HCT116 (cell line): ENCODE measurements at regions not wholly inside any gene's neighbourhood (a gene's known extent, or its start where the extent isn't known, plus 50 kb on each side); places are given as distances from the start of the nearest gene placed in this dataset.

Source experiments
- ATAC-seq: fragments of 200-7000 bp; cut with Tn5 transposase; 2 replicates; pipeline ENCODE4 v1.9.1; 2020; ENCODE audit warnings: mild to moderate bottlenecking, moderate library complexity
- BruUV-seq: library from RNA; stranded (reverse); fragments of 400-500 nt; replicated peaks from 2 replicates; lab custom pipeline; 2021; lab: Mats Ljungman, UMichigan
- CTCF ChIA-PET: fragments of 300-600 bp; sonication (Branson Sonifier 250); formaldehyde crosslinking; loops from one replicate; lab custom pipeline; 2021; ENCODE audit warnings: antibody characterized with exemption; lab: Charles Lee
- POLR2A ChIA-PET: fragments of 300-600, 350-600 bp; sonication (Branson Sonifier 250); formaldehyde crosslinking; loops from one replicate; lab custom pipeline; 2021; ENCODE audit warnings: antibody characterized with exemption; lab: Charles Lee
- RAD21 ChIA-PET, 2 experiments: fragments of 300-600 bp; sonication (Branson Sonifier 250); formaldehyde crosslinking; loops; one replicate each; lab custom pipeline; 2023; ENCODE audit warnings: low total read pairs in 2 of 2; ENCODE audit not compliant: uncharacterized antibody in 2 of 2, unreplicated experiment in 2 of 2, low non-redundant PET in 1 of 2; lab: Charles Lee
- DNase-seq: peaks from one replicate; pipeline ENCODE4 v3.0.0-alpha.2; 2010; ENCODE audit warnings: low read depth, low spot score
- H2AFZ ChIP-seq: fragments of 200-600 bp; shearing (Covaris generic), sonication (generic); 2 replicates; pipeline ENCODE4 v1.6.1; 2017; ENCODE audit warnings: low read depth, mixed run types, mixed read lengths, antibody characterized with exemption, low read length; ENCODE audit not compliant: poor library complexity, severe bottlenecking
- H3K27ac ChIP-seq: 2 replicates; pipeline ENCODE4 v1.5.1; 2012; ENCODE audit warnings: low read depth, low read length
- H3K27me3 ChIP-seq: fragments of 200-600 bp; sonication (generic); 2 replicates; pipeline ENCODE4 v1.6.1; 2016; ENCODE audit warnings: mixed run types, low read length, mixed read lengths; ENCODE audit not compliant: insufficient read depth
- H3K36me3 ChIP-seq, 2 experiments: fragments of 200-500 bp in 1 of 2; fragments of 200-600 bp in 1 of 2; sonication (Bioruptor generic) in 1 of 2; sonication (generic) in 1 of 2; 2 replicates each; pipeline versions ENCODE4 v1.5.1 to v1.6.1; 2014 to 2016; ENCODE audit warnings: low read length in 2 of 2, inconsistent platforms in 1 of 2, mixed read lengths in 1 of 2, mixed run types in 1 of 2; ENCODE audit not compliant: insufficient read depth in 2 of 2, control insufficient read depth in 1 of 2
- H3K4me1 ChIP-seq, 2 experiments: fragments of 200-600 bp in 1 of 2; sonication (generic) in 1 of 2; 2 replicates each; pipeline versions ENCODE4 v1.5.1 to v1.6.1; 2012 to 2017; ENCODE audit warnings: low read length in 2 of 2, inconsistent platforms in 1 of 2, mild to moderate bottlenecking in 1 of 2, mixed read lengths in 1 of 2, mixed run types in 1 of 2, moderate library complexity in 1 of 2; ENCODE audit not compliant: insufficient read depth in 2 of 2, control insufficient read depth in 1 of 2
- H3K4me2 ChIP-seq: fragments of 200-600 bp; sonication (generic); 2 replicates; pipeline ENCODE4 v1.6.1; 2017; ENCODE audit warnings: mixed run types, low read length, mixed read lengths
- H3K4me3 ChIP-seq, 2 experiments: fragments of 200-600 bp in 1 of 2; sonication (generic) in 1 of 2; replicated peaks in 1 of 2; 2 replicates each; pipeline ENCODE4 v1.5.1; 2011 to 2016; ENCODE audit warnings: low read length in 2 of 2, control low read depth in 1 of 2, low read depth in 1 of 2, mild to moderate bottlenecking in 1 of 2, mixed read lengths in 1 of 2, mixed run types in 1 of 2
- H3K79me2 ChIP-seq: fragments of 200-600 bp; sonication (generic); 2 replicates; pipeline ENCODE4 v1.6.1; 2017; ENCODE audit warnings: mild to moderate bottlenecking, mixed run types, low read length, moderate library complexity, mixed read lengths; ENCODE audit not compliant: insufficient read depth
- H3K9ac ChIP-seq: fragments of 200-600 bp; sonication (generic); 2 replicates; pipeline ENCODE4 v1.6.1; 2016; ENCODE audit warnings: low read length, mixed read lengths
- H3K9me2 ChIP-seq: fragments of 200-600 bp; sonication (generic), shearing (Covaris generic); 2 replicates; pipeline ENCODE4 v1.6.1; 2017; ENCODE audit warnings: mixed run types, mild to moderate bottlenecking, moderate library complexity; ENCODE audit not compliant: insufficient read depth
- H3K9me3 ChIP-seq, 2 experiments: fragments of 200-500 bp in 1 of 2; fragments of 200-600 bp in 1 of 2; sonication (Bioruptor generic) in 1 of 2; sonication (generic) in 1 of 2; 2 replicates each; pipeline ENCODE4 v1.6.1; 2014 to 2017; ENCODE audit warnings: low read length in 2 of 2, mixed read lengths in 2 of 2, inconsistent platforms in 1 of 2, low read depth in 1 of 2, mild to moderate bottlenecking in 1 of 2, mixed run types in 1 of 2, moderate library complexity in 1 of 2; ENCODE audit not compliant: control insufficient read depth in 1 of 2, insufficient read depth in 1 of 2
- H4K20me1 ChIP-seq: fragments of 200-600 bp; sonication (generic), shearing (Covaris generic); 2 replicates; pipeline ENCODE4 v1.6.1; 2017; ENCODE audit warnings: mixed run types, mild to moderate bottlenecking, moderate library complexity; ENCODE audit not compliant: insufficient read depth
- EZH2 ChIP-seq: fragments of 200-600 bp; sonication (generic); IDR thresholded peaks from 2 replicates; pipeline ENCODE4 v1.6.1; 2017; ENCODE audit warnings: antibody characterized with exemption, mixed run types
- EZH2phosphoT487 ChIP-seq: fragments of 200-600 bp; IDR thresholded peaks from 2 replicates; pipeline ENCODE4 v1.6.1; 2018; ENCODE audit warnings: antibody characterized with exemption, borderline replicate concordance
- POLR2AphosphoS5 ChIP-seq: IDR thresholded peaks from 2 replicates; pipeline ENCODE4 v1.6.1; 2011; ENCODE audit warnings: mild to moderate bottlenecking, low read depth, low read length, moderate library complexity
- RAD21 ChIP-seq: IDR thresholded peaks from 2 replicates; pipeline ENCODE4 v1.6.1; 2012; ENCODE audit warnings: low read depth, mild to moderate bottlenecking
- SP1 ChIP-seq: IDR thresholded peaks from 2 replicates; pipeline ENCODE4 v1.6.1; 2012; ENCODE audit warnings: low read depth
- YY1 ChIP-seq: IDR thresholded peaks from 2 replicates; pipeline ENCODE4 v1.6.1; 2011; ENCODE audit warnings: low read length, low read depth, moderate library complexity, mild to moderate bottlenecking; ENCODE audit not compliant: insufficient replicate concordance; ENCODE audit errors: extremely low read depth
- intact Hi-C: fragments of 100-400 bp; cut with micrococcal nuclease; formaldehyde crosslinking; loops from 2 replicates; pipeline ENCODE4 v1.10.0; 2022
- TF ChIP-seq, protein P1 (sequence below): IDR thresholded peaks from 2 replicates; pipeline ENCODE4 v1.6.1; 2012
- TF ChIP-seq, protein P2 (sequence below), 3 experiments: fragments of 200-600 bp in 1 of 3; sonication (generic) in 1 of 3; IDR thresholded peaks in 2 of 3; conservative IDR thresholded peaks in 1 of 3; 2 replicates each; pipeline ENCODE4 v1.5.1; 2012 to 2017; ENCODE audit warnings: low read depth in 2 of 3, low read length in 2 of 3, antibody characterized with exemption in 1 of 3, borderline replicate concordance in 1 of 3, control low read depth in 1 of 3, mild to moderate bottlenecking in 1 of 3, mixed read lengths in 1 of 3, mixed run types in 1 of 3, moderate library complexity in 1 of 3; ENCODE audit not compliant: insufficient read depth in 1 of 3

DNA sequence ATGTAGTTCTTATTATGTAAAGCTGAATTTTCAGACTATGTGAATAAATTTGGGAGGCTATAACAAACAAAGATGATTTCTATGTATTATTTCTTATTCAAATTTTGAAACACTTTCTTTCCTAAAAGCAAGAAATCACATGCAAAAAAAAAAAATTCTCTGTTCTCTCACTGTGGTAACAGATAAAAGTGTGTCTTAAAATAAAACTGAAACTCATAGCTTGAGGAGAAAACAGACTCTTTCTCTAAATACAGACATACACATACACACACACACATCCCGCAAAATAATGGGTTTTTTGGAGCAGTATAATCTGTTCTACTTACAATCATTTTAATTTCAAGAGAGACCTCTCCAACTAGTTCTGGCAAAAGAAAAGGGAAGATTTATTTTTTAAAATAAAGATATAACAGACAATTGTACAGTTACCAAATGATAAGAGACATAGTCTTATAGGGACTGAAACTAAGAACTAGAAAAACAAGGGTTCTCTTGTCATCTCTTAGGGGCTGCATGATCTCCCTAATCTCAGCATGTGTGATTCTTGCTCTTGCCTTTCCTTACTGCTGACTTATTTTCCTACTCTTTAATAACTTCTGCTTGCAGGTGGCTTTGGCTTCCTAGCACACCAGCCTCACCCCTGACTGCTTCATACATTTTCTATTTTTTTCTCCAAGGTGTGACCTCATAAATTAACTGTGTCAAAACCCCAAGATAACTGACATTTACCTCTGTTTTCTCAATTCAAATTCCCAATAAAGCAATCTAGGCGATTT is 483.5 kb upstream of the POT1 start:
- H3K36me3 ChIP-seq: no peaks in the 10 kb centered on the region
- no peak overlapping the region for H3K27ac ChIP-seq
- no peak overlapping the region for H3K4me2 ChIP-seq
- no TSS peak for BruUV-seq
- ChIA-PET RAD21 (no interaction called here), POLR2A (interaction anchor here (0.6 kb wide), 1 partner anchor 101 kb away, joined by 3 read pairs; no protein-coding TSS in a partner anchor), CTCF (no interaction called here)
- no peaks in the 10 kb centered on the region for H3K79me2 ChIP-seq
- H3K27me3 ChIP-seq: no peaks in the 10 kb centered on the region
- H3K4me1 ChIP-seq: no peaks in the 10 kb centered on the region
- H2AFZ ChIP-seq: no peak overlapping the region
- no peaks in the 10 kb centered on the region for H4K20me1 ChIP-seq
- TF ChIP-seq RAD21 (no peak), YY1 (no peak), POLR2AphosphoS5 (no peak), EZH2phosphoT487 (no peak), EZH2 (no peak), SP1 (no peak)
- TF ChIP-seq, protein P1, sequence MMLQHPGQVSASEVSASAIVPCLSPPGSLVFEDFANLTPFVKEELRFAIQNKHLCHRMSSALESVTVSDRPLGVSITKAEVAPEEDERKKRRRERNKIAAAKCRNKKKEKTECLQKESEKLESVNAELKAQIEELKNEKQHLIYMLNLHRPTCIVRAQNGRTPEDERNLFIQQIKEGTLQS: no peak
- TF ChIP-seq, protein P2, sequence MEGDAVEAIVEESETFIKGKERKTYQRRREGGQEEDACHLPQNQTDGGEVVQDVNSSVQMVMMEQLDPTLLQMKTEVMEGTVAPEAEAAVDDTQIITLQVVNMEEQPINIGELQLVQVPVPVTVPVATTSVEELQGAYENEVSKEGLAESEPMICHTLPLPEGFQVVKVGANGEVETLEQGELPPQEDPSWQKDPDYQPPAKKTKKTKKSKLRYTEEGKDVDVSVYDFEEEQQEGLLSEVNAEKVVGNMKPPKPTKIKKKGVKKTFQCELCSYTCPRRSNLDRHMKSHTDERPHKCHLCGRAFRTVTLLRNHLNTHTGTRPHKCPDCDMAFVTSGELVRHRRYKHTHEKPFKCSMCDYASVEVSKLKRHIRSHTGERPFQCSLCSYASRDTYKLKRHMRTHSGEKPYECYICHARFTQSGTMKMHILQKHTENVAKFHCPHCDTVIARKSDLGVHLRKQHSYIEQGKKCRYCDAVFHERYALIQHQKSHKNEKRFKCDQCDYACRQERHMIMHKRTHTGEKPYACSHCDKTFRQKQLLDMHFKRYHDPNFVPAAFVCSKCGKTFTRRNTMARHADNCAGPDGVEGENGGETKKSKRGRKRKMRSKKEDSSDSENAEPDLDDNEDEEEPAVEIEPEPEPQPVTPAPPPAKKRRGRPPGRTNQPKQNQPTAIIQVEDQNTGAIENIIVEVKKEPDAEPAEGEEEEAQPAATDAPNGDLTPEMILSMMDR (IDR thresholded peaks at IDR 0.05 in 2 of 3, conservative IDR thresholded peaks at IDR 0.05 in 1 of 3; ENCODE audit: borderline replicate concordance in 1 of 3, insufficient read depth in 1 of 3, low read depth in 2 of 3, low read length in 2 of 3): no peak
- H3K9ac ChIP-seq: no peak overlapping the region
- H3K9me2 ChIP-seq: no peaks in the 10 kb centered on the region
- DNase-seq: no peak
- no peak for ATAC-seq
- no peaks in the 10 kb centered on the region for H3K9me3 ChIP-seq
- intact Hi-C loops: no loop called here
- H3K4me3 ChIP-seq: no peak overlapping the region
